Lower leg skin (tissue), 3 donors: ENCODE measurements at regions not wholly inside any gene's neighbourhood (a gene's known extent, or its start where the extent isn't known, plus 50 kb on each side); places are given as distances from the start of the nearest gene placed in this dataset.

ENCODE experiments used
- POLR2A ChIP-seq, 2 donors: fragments of 450-650 bp; IDR thresholded peaks; one replicate each; pipeline ENCODE4 v1.6.1; 2016 to 2017; ENCODE audit warnings: antibody characterized with exemption in 2 of 2, mild to moderate bottlenecking in 1 of 2, moderate library complexity in 1 of 2
- TF ChIP-seq, protein P1 (sequence below), 3 donors: fragments of 450-650 bp; IDR thresholded peaks; one replicate each; pipeline ENCODE4 v1.5.1; 2016; ENCODE audit warnings: antibody characterized with exemption in 3 of 3, mild to moderate bottlenecking in 3 of 3, moderate library complexity in 2 of 3

DNA sequence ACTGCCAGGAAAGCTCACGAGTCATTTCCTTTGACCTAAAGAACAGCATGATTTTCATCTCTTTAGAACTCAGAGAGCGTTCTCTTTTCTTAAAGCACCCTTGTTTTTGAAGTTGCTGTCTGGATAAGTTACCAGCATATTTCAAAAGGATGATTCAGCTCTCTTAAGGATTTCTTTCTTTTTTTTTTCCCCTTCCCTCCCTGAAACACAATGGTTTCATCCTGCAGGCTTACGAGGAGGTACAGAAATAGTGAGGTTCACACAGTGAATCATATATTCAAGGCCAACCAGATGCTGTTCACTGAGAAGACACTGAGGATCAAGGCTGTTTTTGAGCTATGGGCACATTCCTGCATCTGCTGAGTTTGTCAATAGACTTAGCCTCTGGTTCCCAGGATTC lies 257.2 kb downstream of the KIF4B start:
- TF ChIP-seq, protein P1, sequence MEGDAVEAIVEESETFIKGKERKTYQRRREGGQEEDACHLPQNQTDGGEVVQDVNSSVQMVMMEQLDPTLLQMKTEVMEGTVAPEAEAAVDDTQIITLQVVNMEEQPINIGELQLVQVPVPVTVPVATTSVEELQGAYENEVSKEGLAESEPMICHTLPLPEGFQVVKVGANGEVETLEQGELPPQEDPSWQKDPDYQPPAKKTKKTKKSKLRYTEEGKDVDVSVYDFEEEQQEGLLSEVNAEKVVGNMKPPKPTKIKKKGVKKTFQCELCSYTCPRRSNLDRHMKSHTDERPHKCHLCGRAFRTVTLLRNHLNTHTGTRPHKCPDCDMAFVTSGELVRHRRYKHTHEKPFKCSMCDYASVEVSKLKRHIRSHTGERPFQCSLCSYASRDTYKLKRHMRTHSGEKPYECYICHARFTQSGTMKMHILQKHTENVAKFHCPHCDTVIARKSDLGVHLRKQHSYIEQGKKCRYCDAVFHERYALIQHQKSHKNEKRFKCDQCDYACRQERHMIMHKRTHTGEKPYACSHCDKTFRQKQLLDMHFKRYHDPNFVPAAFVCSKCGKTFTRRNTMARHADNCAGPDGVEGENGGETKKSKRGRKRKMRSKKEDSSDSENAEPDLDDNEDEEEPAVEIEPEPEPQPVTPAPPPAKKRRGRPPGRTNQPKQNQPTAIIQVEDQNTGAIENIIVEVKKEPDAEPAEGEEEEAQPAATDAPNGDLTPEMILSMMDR (IDR thresholded peaks at IDR 0.05), result no peak
- TF ChIP-seq POLR2A (IDR thresholded peaks at IDR 0.05), result no peak
